ENCODE measurements at regions not wholly inside any gene's neighbourhood (a gene's known extent, or its start where the extent isn't known, plus 50 kb on each side); places are given as distances from the start of the nearest gene placed in this dataset.

GRCh38 chr11:15906481-15907035, 449.8 kb downstream of the SOX6 start:
- H3K27me3 Mint-ChIP-seq (ENCODE audit: low read depth) = peaks cover 11% of the 10 kb centered on the region
- H3K4me1 Mint-ChIP-seq = peaks cover 0 to 2% of the 10 kb centered on the region in 2 experiments; a peak in 1 of 4 replicates
- H4K20me1 ChIP-seq (ENCODE audit: control insufficient read depth, insufficient read depth, insufficient read length) = no peaks in the 10 kb centered on the region
- H3K14ac ChIP-seq (ENCODE audit: insufficient read depth, low read length) = no peak overlapping the region
- no peaks in the 10 kb centered on the region for H3K36me3 Mint-ChIP-seq (ENCODE audit: insufficient read depth in 1 of 3, low read depth in 3 of 3)
- no peak overlapping the region for H2AFZ ChIP-seq (ENCODE audit: low read length)
- no peak overlapping the region for H2BK120ac ChIP-seq (ENCODE audit: low read depth, low read length, poor library complexity, severe bottlenecking)
- H3K9ac ChIP-seq (ENCODE audit: extremely low read depth, insufficient read length, low read length) = no peak overlapping the region
- WGBS (ENCODE audit: extremely low coverage, insufficient read length, low lambda C conversion rate) = 100% methylated on average over 1 of the region's 15 CpGs
- no peak overlapping the region for H3K23ac ChIP-seq (ENCODE audit: insufficient read length, low read depth, low read length)
- no peak overlapping the region for H2BK12ac ChIP-seq (ENCODE audit: insufficient read length, low read depth, low read length)
- H3K79me1 ChIP-seq (ENCODE audit: insufficient read depth, low read depth, low read length, poor library complexity, severe bottlenecking) = no peaks in the 10 kb centered on the region
- no peak for DNase-seq
- no peaks in the 10 kb centered on the region for H3K27me3 ChIP-seq (ENCODE audit: insufficient read depth, low read length)
- no peaks in the 10 kb centered on the region for H3K4me1 ChIP-seq (ENCODE audit: insufficient read depth, low read length)
- no peak overlapping the region for H3K27ac Mint-ChIP-seq
- no peaks in the 10 kb centered on the region for H3K9me3 ChIP-seq (ENCODE audit: control insufficient read depth, low read depth, low read length)
- no peak overlapping the region for H3K4ac ChIP-seq (ENCODE audit: low read depth, low read length)
- no peak overlapping the region for H3K56ac ChIP-seq (ENCODE audit: insufficient read length, low read depth, low read length)
- H4K91ac ChIP-seq (ENCODE audit: insufficient read length, low read depth, low read length) = no peak overlapping the region
- no peak overlapping the region for H3K4me3 Mint-ChIP-seq
- TF ChIP-seq CTCF (conservative IDR thresholded peaks at IDR 0.05) = no peak
- H3K79me2 ChIP-seq (ENCODE audit: insufficient read depth, low read length) = no peaks in the 10 kb centered on the region
- H3T11ph ChIP-seq (ENCODE audit: low read length) = no peak overlapping the region
- no peak overlapping the region for H4K8ac ChIP-seq (replicated peaks; ENCODE audit: insufficient read length, low read depth, low read length)
- no peak overlapping the region for H4K5ac ChIP-seq (ENCODE audit: insufficient read length, low read depth, low read length)
- no peak overlapping the region for H2AK5ac ChIP-seq (ENCODE audit: insufficient read length, low read length)
- H3K23me2 ChIP-seq (ENCODE audit: insufficient read length, low read depth, low read length, poor library complexity, severe bottlenecking) = no peaks in the 10 kb centered on the region
- no peak overlapping the region for H3K4me2 ChIP-seq (ENCODE audit: insufficient read depth, insufficient read length, low read length)
- H3K9me3 Mint-ChIP-seq = no peaks in the 10 kb centered on the region
- no peak overlapping the region for H3K18ac ChIP-seq (ENCODE audit: insufficient read length, low read depth, low read length)
- no peak overlapping the region for H2BK20ac ChIP-seq (ENCODE audit: low read depth, low read length, poor library complexity, severe bottlenecking)
- H2BK15ac ChIP-seq (ENCODE audit: low read depth, low read length) = no peak overlapping the region
- H2BK5ac ChIP-seq (ENCODE audit: insufficient read length, low read length) = no peak overlapping the region
- no peak overlapping the region for H3K27ac ChIP-seq (ENCODE audit: insufficient read length, low read depth, low read length)

Measured in H9 (cell line).